Hematopoietic multipotent progenitor cell (in vitro differentiated cells): ENCODE measurements at regions not wholly inside any gene's neighbourhood (a gene's known extent, or its start where the extent isn't known, plus 50 kb on each side); places are given as distances from the start of the nearest gene placed in this dataset.

Experiments used
- DNase-seq, 3 donors: peaks; one replicate each; pipeline ENCODE4 v3.0.0-alpha.2; 2011 to 2015; ENCODE audit warnings: low read depth in 2 of 3, low spot score in 2 of 3

- DNase-seq, result no peak
These were observed 53.6 kb upstream of the DPT start for GRCh38 chr1:168782559-168783116.

GRCh38 chr1:168783458-168784210 lies 54.6 kb upstream of the DPT start:
- no peak for DNase-seq

GRCh38 chr1:168786476-168787330 lies 57.7 kb upstream of the DPT start:
- DNase-seq, result no peak

GRCh38 chr1:168788258-168788657 lies 59.3 kb upstream of the DPT start:
- no peak for DNase-seq

DNA sequence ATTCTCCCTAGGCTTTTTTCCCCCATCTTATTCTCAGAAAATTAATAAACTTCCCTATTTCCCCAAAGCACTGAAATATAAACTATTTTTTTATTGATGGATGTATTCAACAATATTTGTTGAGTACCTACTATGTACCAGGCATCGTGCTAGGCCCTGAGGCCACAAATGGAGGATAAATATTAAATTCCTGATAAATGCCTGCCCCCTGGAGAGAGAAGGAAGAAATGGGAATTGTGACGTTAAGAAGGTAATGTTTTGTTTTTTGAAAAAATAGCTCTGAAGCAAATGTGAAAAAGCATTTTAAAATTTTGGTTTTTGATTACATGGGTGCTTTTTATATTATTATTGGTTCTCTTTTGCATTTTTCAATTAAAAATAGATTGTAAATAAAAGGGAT lies 60.5 kb upstream of the DPT start:
- no peak for DNase-seq

DNA sequence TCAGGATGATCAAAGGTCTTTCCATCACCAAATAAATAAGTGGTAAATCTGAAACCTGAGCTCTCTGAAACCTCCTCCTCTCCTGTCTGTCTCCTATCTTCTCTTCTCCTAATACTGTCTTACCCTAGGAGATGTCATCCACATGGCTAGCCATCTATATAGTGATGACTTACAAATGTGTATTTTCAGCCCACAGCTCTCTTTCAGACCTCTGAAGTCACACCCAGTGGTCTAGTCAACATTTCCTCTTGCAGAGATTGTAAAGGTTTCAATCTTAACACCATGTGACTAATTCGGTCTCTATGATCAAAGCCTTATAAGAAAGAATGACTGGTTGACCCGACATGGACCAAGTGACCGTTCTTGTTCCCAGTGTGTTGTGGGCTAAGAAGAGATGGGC lies 63.1 kb upstream of the DPT start:
- no peak for DNase-seq

DNA sequence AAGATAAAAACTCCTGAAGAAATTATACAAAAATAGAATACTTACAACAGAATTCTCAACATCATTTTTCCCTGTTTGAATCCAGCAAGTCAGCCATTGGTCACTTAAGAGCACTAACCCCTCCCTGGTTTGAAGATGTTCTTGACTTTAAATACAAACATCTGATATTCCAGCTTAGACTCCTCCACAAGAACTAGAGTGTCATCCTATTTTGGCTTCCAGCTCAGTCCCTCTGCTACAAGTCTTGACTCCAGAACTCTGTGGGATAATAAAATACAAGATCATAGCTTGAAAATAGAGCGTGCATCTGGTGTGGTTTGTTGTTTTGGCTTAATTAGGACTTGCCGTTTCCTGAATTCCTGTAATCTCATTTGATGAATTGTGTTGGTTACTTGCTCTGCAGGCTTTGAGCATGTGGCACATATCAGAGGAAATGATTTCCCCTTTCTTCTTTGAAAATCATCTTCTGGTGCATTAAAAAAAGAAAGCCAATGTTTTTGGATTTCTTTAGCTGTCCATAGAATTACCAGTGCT lies 63.7 kb upstream of the DPT start:
- peak in 1 of 3 donors; percentile 33 for DNase-seq

- no peak for DNase-seq
These were observed 65.1 kb upstream of the DPT start for GRCh38 chr1:168794057-168794456.

DNA sequence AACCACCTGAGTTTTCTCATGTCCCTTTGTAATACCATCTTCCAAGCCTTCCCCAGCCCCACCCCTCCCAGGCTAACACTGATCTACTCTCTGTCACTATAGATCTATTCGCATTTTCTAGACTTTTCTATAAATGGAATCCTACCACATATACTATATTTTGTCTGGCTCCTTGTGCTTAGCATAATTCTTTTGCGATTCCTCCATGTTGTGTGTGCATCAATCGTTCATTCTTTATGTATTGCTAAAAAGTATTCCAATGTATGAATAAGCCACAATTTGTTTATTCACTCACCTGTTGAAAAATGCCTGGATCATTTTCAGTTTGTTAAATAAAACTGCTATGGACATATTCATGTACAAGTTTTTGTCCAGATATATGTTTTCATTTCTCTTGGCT lies 66.7 kb upstream of the DPT start:
- no peak for DNase-seq

GRCh38 chr1:168799927-168800605 lies 71.1 kb upstream of the DPT start:
- DNase-seq, result no peak

DNA sequence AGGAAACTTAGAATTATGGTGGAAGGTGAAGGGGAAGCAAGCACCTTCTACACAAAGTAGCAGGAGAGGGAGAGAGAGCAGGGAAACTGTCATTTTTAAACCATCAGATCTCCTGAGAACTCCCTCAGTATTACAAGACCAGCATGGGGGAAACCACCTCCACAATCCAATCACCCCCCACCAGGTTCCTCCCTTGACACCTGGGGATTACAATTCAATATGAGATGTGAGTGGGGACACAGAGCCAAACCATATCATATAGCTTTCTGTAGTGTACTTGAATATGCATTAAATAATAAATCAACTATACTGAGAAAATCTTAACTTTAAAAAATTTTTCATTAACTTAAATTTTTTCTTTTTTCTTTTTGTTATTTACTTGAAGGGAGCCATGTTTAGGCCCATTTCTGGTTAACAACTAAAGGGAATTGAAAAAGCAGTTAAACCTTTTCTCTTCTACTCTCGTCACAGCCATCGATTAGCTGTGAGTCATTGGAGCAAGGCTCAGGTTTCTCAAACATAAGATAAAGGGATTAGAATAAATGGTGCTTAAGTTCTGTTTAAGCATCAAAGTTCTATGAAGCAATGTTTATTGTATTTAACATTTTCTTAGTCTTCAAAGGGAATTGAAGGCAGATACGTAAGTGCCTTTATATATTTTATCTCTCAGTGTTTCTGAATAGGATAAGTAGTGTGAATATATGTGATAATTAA lies 72.2 kb upstream of the DPT start:
- no peak for DNase-seq

- no peak for DNase-seq
These were observed 75.0 kb upstream of the DPT start for GRCh38 chr1:168803806-168804510.

- DNase-seq, result no peak
These were observed 77.9 kb upstream of the DPT start for GRCh38 chr1:168806952-168807351.

GRCh38 chr1:168811176-168811575 lies 82.2 kb upstream of the DPT start:
- DNase-seq, result no peak

DNA sequence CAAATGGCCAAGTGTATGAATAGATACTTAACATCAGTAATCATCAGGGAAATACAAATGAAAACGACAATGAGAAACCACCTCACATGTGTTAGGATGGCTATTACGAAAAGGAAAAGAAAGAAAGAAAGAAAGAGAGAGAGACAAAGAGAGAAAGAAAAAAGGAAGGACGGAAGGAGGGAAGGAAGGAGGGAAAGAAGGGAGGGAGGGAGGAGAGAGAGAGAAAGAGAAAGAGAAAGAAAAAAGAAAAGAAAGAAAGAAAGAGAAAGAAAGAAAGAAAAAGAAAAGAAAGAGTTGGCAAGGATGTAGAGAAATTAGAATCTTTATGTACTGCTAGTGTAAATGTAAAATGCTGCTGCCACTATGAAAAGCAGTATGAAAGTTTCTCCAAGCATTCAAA lies 90.7 kb upstream of the DPT start:
- DNase-seq, result no peak

DNA sequence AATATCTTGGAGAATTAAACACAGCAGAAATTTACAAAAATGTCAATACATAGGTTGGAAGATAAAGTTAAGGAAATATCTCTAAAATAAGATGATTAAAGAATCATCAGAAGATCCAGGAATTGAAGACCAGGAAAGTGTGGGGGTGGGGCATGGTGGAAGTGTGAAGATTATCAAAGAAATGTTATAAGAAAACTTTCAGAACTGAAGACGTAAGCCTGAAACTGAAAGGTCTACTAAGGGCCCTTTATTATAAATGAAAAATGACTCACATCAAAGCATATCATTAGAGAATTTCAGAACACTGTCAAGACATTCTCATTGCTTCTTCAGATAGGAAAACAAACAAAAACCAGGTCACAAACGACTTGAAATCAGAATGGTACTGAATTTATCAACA lies 92.4 kb upstream of the DPT start:
- DNase-seq, result no peak

- DNase-seq, result no peak
These were observed 93.9 kb upstream of the DPT start for GRCh38 chr1:168822911-168823310.

- no peak for DNase-seq
These were observed 95.0 kb upstream of the DPT start for GRCh38 chr1:168823988-168824387.

DNA sequence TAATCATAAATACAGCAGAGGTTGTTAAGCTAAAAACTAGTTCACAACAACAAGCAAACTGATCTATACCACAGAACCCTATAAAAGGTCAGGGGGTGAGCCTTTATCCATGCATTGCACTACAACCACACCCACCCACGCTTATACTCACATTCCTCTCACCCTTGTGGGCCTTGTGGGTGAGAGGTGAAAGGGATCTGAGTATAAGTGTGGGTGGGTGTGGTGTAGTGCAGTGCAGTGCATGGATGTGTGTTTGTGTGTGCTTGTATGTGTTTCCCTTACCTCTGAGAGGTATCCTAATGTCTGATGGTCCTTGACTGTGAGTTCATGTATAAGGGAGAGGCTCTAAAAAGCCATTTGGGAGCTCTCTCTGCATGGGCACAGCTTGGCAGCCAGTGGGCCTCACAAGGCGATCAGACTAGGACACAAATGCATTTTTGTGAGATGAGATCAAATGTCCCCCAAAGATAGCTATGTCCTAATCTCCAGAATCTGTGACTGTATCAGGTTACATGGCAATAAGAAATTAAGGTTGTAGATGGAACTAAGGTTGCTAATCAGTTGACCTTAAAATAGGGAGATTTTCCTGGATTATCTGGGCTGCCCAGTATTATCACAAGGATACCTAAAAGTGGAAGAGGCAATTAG lies 95.5 kb upstream of the DPT start:
- DNase-seq, result no peak
